ENCODE measurements at regions not wholly inside any gene's neighbourhood (a gene's known extent, or its start where the extent isn't known, plus 50 kb on each side); places are given as distances from the start of the nearest gene placed in this dataset.

DNA sequence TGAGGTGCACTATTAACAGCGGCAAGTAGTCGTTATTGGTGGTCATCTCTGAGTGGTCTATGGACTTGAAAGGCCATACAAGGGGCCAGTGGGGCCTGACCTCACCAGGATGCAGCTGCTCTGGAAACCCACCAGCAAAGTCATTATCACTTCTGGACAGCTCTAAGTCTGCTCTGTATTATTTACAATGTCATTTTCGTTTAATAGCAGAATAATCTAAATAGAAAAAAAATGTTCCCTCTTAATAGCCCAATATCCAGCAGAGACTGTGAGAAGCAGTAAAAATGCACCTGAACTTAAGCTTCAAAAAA is 85.0 kb upstream of the EED start:
- TF ChIP-seq YY1 (IDR thresholded peaks at IDR 0.05; ENCODE audit: insufficient read depth, insufficient read length) (no peak), SUZ12 (IDR thresholded peaks at IDR 0.05; ENCODE audit: extremely low read depth, insufficient read depth, insufficient read length) (no peak), ZNF274 (IDR thresholded peaks at IDR 0.05; ENCODE audit: low read depth, low read length) (no peak)

All from NT2/D1 (cell line).